H54 (cell line): ENCODE measurements at regions not wholly inside any gene's neighbourhood (a gene's known extent, or its start where the extent isn't known, plus 50 kb on each side); places are given as distances from the start of the nearest gene placed in this dataset.

Source experiments
- DNase-seq: peaks from one replicate; pipeline ENCODE4 v3.0.0; 2011; ENCODE audit warnings: low spot score, mixed read lengths; ENCODE audit not compliant: insufficient read length
- FAIRE-seq: peaks from 3 replicates; lab custom pipeline; 2011; peaks lifted over from hg19 to GRCh38; lab: Jason Lieb, UNC
- POLR2A ChIP-seq: IDR thresholded peaks from 2 replicates; pipeline ENCODE4 v1.6.1; 2011; ENCODE audit warnings: low read depth, mild to moderate bottlenecking, low read length

- DNase-seq: no peak
- TF ChIP-seq POLR2A: no peak
- no peak for FAIRE-seq
Observed at GRCh38 chr6:165091121-165091785, 218.2 kb downstream of the C6orf118 start.

GRCh38 chr6:165090242-165090641 is 219.2 kb downstream of the C6orf118 start:
- TF ChIP-seq POLR2A: no peak
- FAIRE-seq (no peak), DNase-seq (no peak)

- FAIRE-seq (no peak), DNase-seq (no peak)
- no peak for TF ChIP-seq POLR2A
Observed at GRCh38 chr6:165086814-165087213, 222.6 kb downstream of the C6orf118 start.

GRCh38 chr6:165082636-165083035 is 226.8 kb downstream of the C6orf118 start:
- no peak for DNase-seq
- no peak for FAIRE-seq
- no peak for TF ChIP-seq POLR2A

- TF ChIP-seq POLR2A: no peak
- DNase-seq (no peak), FAIRE-seq (no peak)
Observed at GRCh38 chr6:165081944-165082532, 227.4 kb downstream of the C6orf118 start.

- no peak for DNase-seq
- FAIRE-seq: no peak
- TF ChIP-seq POLR2A: no peak
Observed at GRCh38 chr6:165077876-165078275, 231.5 kb downstream of the C6orf118 start.

GRCh38 chr6:165071906-165072305 is 237.5 kb downstream of the C6orf118 start:
- no peak for TF ChIP-seq POLR2A
- FAIRE-seq (no peak), DNase-seq (no peak)

- FAIRE-seq: no peak
- no peak for TF ChIP-seq POLR2A
- no peak for DNase-seq
Observed at GRCh38 chr6:165060720-165061119, 248.7 kb downstream of the C6orf118 start.

- DNase-seq (no peak), FAIRE-seq (no peak)
Observed at GRCh38 chr6:165059032-165059431, 250.4 kb downstream of the C6orf118 start.

GRCh38 chr6:165056292-165056691 is 253.1 kb downstream of the C6orf118 start:
- DNase-seq: no peak
- no peak for TF ChIP-seq POLR2A
- no peak for FAIRE-seq

More at GRCh38 chr6:165059032-165059431, 250.4 kb downstream of the C6orf118 start:
- TF ChIP-seq POLR2A: no peak

GRCh38 chr6:165055231-165055630 is 254.2 kb downstream of the C6orf118 start:
- DNase-seq: no peak
- FAIRE-seq: no peak
- TF ChIP-seq POLR2A: no peak

GRCh38 chr6:165052561-165053480 is 256.6 kb downstream of the C6orf118 start:
- TF ChIP-seq POLR2A: no peak
- FAIRE-seq: no peak
- no peak for DNase-seq

GRCh38 chr6:165049362-165049761 is 260.0 kb downstream of the C6orf118 start:
- DNase-seq (no peak), FAIRE-seq (no peak)
- no peak for TF ChIP-seq POLR2A

GRCh38 chr6:165047952-165048351 is 261.5 kb downstream of the C6orf118 start:
- DNase-seq (no peak), FAIRE-seq (no peak)
- TF ChIP-seq POLR2A: no peak
